NCI-H2029 treated with DMSO at 0.1 percent for 48 hours (cell line): ENCODE measurements at regions not wholly inside any gene's neighbourhood (a gene's known extent, or its start where the extent isn't known, plus 50 kb on each side); places are given as distances from the start of the nearest gene placed in this dataset.

Experiments
- DNase-seq: peaks from one replicate; lab custom pipeline; 2025; lab: John Stamatoyannopoulos, UW

GRCh38 chr3:117887031-117887430 lies 1147.6 kb downstream of the IGSF11 start:
- DNase-seq: no peak

GRCh38 chr3:117887901-117888300 lies 1146.7 kb downstream of the IGSF11 start:
- no peak for DNase-seq

- DNase-seq: no peak
Observed at GRCh38 chr3:117892431-117892841, 1142.2 kb downstream of the IGSF11 start.

GRCh38 chr3:117893001-117893400 lies 1141.6 kb downstream of the IGSF11 start:
- no peak for DNase-seq

- peak; percentile 54 for DNase-seq
Observed at GRCh38 chr3:117893638-117894037, 1141.0 kb downstream of the IGSF11 start.

GRCh38 chr3:117898722-117899522 lies 1135.7 kb downstream of the IGSF11 start:
- DNase-seq: no peak

- no peak for DNase-seq
Observed at GRCh38 chr3:117903226-117903625, 1131.4 kb downstream of the IGSF11 start.

- no peak for DNase-seq
Observed at GRCh38 chr3:117910820-117911521, 1123.7 kb downstream of the IGSF11 start.

- DNase-seq: no peak
Observed at GRCh38 chr3:117912352-117912751, 1122.3 kb downstream of the IGSF11 start.

- no peak for DNase-seq
Observed at GRCh38 chr3:117914540-117915100, 1120.0 kb downstream of the IGSF11 start.

- DNase-seq: no peak
Observed at GRCh38 chr3:117916839-117917238, 1117.8 kb downstream of the IGSF11 start.

GRCh38 chr3:117919621-117920020 lies 1115.0 kb downstream of the IGSF11 start:
- DNase-seq: no peak

- DNase-seq: peak; percentile 20
Observed at GRCh38 chr3:117920253-117920898, 1114.3 kb downstream of the IGSF11 start.

GRCh38 chr3:117921411-117921810 lies 1113.2 kb downstream of the IGSF11 start:
- no peak for DNase-seq

GRCh38 chr3:117922039-117922438 lies 1112.6 kb downstream of the IGSF11 start:
- no peak for DNase-seq

- no peak for DNase-seq
Observed at GRCh38 chr3:117926819-117927218, 1107.8 kb downstream of the IGSF11 start.

GRCh38 chr3:117927825-117928224 lies 1106.8 kb downstream of the IGSF11 start:
- DNase-seq: no peak

- no peak for DNase-seq
Observed at GRCh38 chr3:117928836-117929235, 1105.8 kb downstream of the IGSF11 start.

GRCh38 chr3:117932441-117932840 lies 1102.2 kb downstream of the IGSF11 start:
- no peak for DNase-seq

- DNase-seq: no peak
Observed at GRCh38 chr3:117936159-117936558, 1098.5 kb downstream of the IGSF11 start.

GRCh38 chr3:117938974-117939373 lies 1095.7 kb downstream of the IGSF11 start:
- no peak for DNase-seq

GRCh38 chr3:117939425-117940027 lies 1095.1 kb downstream of the IGSF11 start:
- DNase-seq: no peak
